GM18511 (cell line): ENCODE measurements at regions not wholly inside any gene's neighbourhood (a gene's known extent, or its start where the extent isn't known, plus 50 kb on each side); places are given as distances from the start of the nearest gene placed in this dataset.
"Not testable (repeated sequence)": the region's sequence is repeated elsewhere in the genome, so short reads cannot be mapped to it uniquely, and the experiment has no call there.

Experiments used
- ATAC-seq: cut with Tn5 transposase; IDR thresholded peaks from one replicate; pipeline ENCODE4 v1.9.1; 2021; ENCODE audit warnings: mild to moderate bottlenecking, moderate library complexity; ENCODE audit not compliant: unreplicated experiment

- no peak for ATAC-seq
Observed at GRCh38 chr4:126742885-126743284, 889.9 kb upstream of the INTU start.

- ATAC-seq: no peak
Observed at GRCh38 chr4:126748736-126749135, 884.0 kb upstream of the INTU start.

GRCh38 chr4:126750723-126751122, 882.0 kb upstream of the INTU start:
- ATAC-seq: no peak

GRCh38 chr4:126752126-126752525, 880.6 kb upstream of the INTU start:
- no peak for ATAC-seq

- no peak for ATAC-seq
Observed at GRCh38 chr4:126752702-126753101, 880.1 kb upstream of the INTU start.

GRCh38 chr4:126753592-126753991, 879.2 kb upstream of the INTU start:
- no peak for ATAC-seq

- ATAC-seq: no peak
Observed at GRCh38 chr4:126755506-126755905, 877.3 kb upstream of the INTU start.

GRCh38 chr4:126756050-126756829, 876.5 kb upstream of the INTU start:
- ATAC-seq: no peak

- no peak for ATAC-seq
Observed at GRCh38 chr4:126757219-126757618, 875.5 kb upstream of the INTU start.

- no peak for ATAC-seq
Observed at GRCh38 chr4:126758493-126758892, 874.3 kb upstream of the INTU start.

- no peak for ATAC-seq
Observed at GRCh38 chr4:126761947-126762662, 870.7 kb upstream of the INTU start.

- no peak for ATAC-seq
Observed at GRCh38 chr4:126762663-126763247, 870.0 kb upstream of the INTU start.

GRCh38 chr4:126766241-126766640, 866.5 kb upstream of the INTU start:
- ATAC-seq: no peak

GRCh38 chr4:126768338-126768737, 864.4 kb upstream of the INTU start:
- no peak for ATAC-seq

GRCh38 chr4:126770811-126771553, 861.8 kb upstream of the INTU start:
- not testable (repeated sequence) for ATAC-seq

GRCh38 chr4:126771618-126772017, 861.1 kb upstream of the INTU start:
- not testable (repeated sequence) for ATAC-seq

- ATAC-seq: no peak
Observed at GRCh38 chr4:126772662-126773061, 860.1 kb upstream of the INTU start.

GRCh38 chr4:126775485-126776106, 857.2 kb upstream of the INTU start:
- ATAC-seq: no peak

- ATAC-seq: no peak
Observed at GRCh38 chr4:126776361-126776760, 856.4 kb upstream of the INTU start.

GRCh38 chr4:126777649-126778048, 855.1 kb upstream of the INTU start:
- no peak for ATAC-seq

GRCh38 chr4:126778348-126778747, 854.4 kb upstream of the INTU start:
- no peak for ATAC-seq
